HG03354 (cell line): ENCODE measurements at regions not wholly inside any gene's neighbourhood (a gene's known extent, or its start where the extent isn't known, plus 50 kb on each side); places are given as distances from the start of the nearest gene placed in this dataset.
"Not testable (repeated sequence)": the region's sequence is repeated elsewhere in the genome, so short reads cannot be mapped to it uniquely, and the experiment has no call there.

ENCODE experiments used
- ATAC-seq: cut with Tn5 transposase; IDR thresholded peaks from one replicate; pipeline ENCODE4 v1.9.1; 2021; ENCODE audit warnings: mild to moderate bottlenecking; ENCODE audit not compliant: unreplicated experiment, poor library complexity, severe bottlenecking

DNA sequence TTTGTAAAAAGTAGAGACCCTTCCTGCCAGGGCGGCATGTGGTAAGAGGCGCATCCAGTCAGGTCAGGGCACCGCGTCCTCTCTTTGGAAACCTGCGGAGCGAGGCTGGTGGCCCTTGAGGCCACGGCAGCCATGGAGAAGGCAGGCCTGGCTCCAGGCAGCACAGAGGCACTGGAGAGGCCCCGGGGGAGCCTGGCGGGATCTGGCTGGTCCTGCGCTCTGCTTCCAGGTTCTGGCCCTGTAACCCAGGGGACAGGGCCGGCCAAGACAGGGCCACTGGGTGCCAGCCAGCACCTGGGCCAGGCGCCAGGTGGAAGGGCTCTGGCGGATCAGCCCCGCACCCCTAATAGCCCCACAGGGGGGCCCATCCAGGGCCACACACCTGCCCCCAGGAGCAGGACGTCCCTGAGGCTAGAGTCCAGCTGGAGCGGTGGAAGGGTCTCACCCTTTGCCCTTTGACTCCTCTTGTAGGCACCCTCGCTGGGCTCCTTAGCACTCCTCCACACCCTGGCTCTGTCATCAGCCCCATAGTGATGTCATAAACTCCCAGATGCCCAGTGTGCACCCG is 272.4 kb upstream of the NRSN1 start:
- not testable (repeated sequence) for ATAC-seq

DNA sequence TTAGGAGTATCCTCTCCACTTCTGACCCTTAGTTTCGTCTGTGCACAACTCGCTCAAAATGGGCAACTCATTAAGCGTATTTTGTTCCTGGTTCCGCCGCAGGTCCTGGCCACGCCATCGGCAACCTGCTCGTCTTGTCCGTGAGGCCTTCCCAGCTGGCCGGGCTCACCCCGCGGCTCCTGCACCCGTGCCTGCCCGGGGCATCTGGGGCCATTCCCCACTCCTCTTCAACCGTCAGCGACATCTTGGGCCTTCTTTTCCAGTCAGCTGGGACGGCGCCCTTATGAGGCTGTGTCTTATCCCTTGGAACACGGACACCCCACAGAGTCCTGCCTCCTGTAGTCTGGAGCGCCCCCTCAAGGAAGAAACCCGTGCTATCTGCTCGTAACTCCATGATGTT is 271.9 kb upstream of the NRSN1 start:
- ATAC-seq: not testable (repeated sequence)

DNA sequence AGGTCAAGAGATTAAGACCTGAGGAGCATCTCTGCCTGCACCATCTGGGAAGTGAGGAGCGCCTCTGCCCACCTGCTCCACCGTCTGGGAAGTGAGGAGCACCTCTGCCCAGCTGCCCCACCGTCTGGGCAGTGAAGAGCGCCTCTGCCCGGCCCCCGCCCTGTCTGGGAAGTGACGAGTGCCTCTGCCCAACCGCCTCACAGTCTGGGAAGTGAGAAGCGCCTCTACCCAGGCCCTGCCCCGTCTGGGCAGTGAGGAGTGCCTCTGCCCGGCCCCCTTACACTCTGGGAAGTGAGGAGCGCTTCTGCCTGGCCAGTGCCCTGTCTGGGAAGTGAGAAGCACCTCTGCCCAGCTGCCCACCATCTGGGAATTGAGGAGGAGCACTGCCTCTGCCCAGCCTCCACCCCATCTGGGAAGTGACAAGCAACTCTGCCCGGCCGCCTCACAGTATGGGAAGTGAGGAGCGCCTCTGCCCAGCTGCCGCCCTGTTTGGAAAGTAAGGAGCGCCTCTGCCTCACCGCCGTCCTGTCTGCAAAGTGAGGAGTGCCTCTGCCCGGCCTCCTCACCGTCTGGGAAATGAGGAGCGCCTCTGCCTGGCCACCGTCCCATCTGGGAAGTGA is 270.4 kb upstream of the NRSN1 start:
- no peak for ATAC-seq

DNA sequence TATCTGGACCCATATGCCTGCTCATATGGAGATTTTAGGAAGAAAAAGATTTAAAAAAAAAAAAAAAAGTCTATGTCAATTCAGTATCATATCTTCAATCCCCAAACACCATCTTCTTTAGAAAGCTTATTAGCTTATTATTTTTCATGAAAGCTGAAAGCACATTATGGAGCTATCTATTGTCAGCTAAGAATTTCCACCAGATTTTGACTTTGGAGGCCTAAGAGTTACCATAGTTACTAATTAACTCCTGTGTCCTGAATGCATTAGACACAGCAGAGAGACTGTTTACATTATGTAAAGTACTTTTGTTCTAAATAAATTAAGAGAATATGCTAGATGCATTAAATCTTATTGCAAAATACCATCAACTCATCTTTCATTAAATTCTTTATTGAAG is 255.5 kb upstream of the NRSN1 start:
- no peak for ATAC-seq

DNA sequence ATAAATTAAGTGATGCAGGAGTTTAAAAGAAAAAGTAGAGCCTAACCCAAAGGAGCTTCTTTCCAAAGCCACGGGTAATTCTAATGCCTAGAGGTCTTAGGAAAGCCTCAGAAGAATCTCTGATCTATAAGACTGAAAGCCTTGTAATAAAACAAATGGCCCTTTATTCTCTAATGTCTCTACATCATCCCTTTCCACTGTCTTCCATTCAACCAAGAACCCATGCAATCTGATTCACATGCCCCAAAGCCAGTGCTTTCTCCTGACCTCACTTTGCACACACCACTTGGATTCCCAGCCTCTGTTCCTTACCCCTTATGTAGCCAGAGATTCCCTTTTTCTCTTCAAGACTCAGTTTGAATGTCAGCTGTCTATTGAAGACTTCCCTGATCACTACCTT is 252.9 kb upstream of the NRSN1 start:
- no peak for ATAC-seq

DNA sequence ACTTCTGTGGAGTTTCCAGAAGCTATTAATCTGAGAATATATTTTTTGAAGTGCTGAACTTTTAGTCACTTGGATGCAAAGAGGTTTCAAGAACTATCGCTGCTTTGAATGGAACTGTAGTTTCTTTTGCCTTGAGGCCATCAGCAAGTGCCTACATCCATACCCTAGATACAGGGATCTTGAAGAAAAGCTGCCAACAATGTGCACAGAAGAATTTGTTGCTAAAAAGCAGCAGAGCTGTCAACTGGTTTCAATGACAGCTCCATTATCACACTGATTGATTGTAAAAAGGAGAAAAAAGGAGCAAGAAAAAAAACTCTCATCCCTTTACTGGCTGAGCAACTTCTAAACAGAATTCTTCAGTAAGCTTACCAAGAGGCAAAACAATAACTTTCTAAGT is 251.0 kb upstream of the NRSN1 start:
- ATAC-seq: no peak

DNA sequence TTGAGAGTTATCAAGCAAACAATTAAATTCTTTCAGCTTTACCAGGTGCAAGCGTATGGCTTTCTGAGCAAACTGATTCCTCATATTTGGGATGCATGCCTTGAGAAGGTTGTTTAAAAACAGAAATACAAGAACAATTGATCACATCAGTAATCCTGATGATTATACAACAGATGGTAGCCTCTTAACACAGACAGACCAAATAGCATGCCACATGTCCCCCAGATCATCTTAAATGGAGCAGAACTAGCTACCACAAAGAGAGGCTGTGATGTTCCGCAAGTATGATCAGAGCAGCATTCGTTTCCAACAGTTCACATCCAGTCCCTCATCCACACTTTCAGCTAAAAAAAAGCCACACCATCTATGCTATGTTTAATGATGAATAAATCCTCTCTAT is 246.2 kb upstream of the NRSN1 start:
- ATAC-seq: no peak

DNA sequence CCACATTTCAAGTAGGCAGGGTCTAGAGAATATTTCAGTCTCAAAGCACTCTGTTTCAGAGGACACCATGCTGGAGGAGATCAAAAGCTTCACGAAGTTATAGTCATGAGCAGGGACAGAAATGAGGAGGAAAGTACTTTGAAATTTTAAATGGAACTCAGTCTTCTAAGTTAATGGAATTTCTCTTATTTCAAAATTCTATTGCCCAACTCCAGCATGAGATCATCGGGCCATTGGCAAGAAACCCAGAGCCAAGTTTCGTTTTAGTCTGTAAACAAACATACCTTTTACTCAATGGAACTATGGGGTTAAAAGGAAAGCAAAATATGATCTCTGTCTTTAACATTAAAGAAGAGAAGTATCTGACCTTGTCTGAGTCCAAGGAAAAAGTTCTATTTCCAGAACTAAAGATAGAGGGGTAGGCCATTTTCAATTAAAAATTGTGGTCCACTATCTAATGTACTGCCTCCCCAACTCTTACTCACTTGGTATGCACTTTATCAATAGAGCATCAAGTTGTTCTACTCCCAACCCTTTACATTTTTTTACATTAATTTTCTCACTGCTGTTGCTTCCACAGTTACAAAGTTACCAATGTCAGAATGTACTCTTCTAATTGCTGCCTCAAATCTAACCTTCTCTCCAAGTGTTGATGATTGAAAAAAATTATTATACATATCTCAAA is 235.3 kb upstream of the NRSN1 start:
- ATAC-seq: no peak

DNA sequence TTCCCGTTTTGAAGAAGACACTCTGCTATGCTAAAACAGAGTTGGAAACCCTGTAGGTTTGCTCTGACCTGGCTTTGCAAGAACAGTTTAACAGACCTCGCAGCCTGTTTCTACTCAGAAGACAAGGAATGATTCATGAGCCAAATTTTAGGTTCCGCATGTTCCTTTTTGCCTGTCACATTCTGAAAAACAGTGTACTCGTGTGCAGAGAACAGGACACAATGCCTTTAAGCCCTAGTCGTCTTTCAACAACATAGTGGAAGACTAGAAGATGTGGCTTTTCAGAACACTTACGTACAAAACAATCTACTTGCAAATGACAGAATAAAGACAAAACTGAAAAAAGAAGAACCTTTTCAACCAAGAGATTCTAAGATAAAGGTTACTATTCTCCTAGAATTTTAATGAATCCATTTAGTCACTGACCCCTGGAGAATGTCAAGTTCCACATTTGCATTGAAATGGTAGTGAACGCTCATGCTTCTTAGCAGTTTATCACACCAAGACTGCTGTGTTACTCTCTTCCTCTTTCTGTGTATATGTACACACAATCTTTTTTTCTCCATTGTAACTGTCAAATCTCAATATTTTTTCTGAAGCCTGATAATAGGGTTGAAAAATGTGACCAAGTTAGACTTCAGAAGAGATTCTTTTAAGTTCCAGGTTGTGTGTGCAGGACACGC is 220.7 kb upstream of the NRSN1 start:
- ATAC-seq: no peak

DNA sequence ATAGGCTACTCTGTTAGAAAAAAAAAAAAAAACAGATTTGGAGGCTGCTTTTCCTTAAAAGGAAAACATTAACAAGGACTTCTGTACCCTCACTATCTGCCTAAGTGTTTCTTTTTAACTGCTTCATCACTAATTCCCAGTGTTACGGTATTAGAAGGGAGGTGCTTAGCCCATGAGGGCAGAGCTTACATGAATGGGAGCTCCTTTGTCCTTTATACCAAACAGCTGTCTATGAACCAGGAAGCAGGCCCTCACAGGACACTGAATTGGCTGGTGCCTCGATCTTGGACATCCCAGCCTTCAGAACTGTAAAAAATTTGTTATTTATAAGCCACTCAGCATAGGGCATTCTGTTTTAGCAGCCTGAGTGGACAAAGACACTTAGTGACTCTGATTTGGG is 215.6 kb upstream of the NRSN1 start:
- no peak for ATAC-seq

DNA sequence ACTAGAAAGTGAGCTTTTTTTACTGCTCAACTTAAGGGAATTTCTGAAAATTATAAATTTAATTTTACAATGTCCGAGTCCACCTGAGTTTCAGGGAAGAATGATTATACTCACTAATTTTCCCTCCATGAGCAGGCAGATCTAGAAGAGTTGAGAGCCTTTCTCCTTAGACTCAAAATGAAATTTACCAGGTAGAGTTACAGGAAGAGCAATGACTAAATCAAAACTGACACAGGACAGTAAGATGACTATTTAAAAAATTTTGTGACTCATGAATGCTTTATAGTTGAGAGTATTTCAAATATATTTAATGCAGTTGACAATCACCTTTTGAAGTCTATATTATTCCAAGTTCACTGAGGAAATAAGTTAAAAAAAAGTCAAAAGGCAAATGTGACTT is 198.1 kb upstream of the NRSN1 start:
- no peak for ATAC-seq

DNA sequence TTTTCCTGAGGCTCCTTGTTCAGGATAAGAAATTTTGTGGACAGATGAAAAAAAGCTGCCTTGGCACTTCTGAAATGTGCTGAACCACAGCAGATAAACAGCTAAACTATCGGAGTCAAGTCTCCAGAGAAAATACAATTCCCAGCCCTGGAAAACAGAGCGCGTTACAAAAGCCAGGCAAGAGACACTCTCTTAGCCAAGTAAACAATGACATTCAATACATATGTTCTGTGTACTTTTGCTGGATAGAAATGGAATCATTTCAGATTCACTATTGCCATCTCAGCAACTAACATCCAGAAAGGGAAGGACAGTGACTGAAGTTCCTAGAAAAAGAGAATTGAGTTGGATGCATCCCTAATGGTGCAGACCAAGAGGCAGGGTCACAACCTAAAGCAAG is 196.8 kb upstream of the NRSN1 start:
- ATAC-seq: no peak

DNA sequence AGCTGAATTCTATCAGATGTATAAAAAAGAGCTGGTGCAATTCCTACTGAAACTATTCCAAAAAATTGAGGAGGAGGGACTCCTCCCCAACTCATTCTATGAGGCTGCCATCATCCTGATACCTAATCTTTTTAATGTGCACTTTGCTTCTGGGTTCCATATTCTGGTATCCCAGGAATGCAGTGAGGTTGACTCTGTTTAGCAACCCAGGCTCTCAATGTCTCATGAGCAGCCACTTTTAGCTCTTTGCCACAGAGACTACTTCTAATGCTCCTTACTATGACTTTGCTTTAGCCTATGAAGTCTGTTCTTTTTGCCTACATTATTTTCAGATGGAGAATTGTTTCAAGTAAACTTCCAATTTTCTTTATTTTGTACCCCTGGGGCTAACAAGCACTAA is 185.5 kb upstream of the NRSN1 start:
- ATAC-seq: no peak

DNA sequence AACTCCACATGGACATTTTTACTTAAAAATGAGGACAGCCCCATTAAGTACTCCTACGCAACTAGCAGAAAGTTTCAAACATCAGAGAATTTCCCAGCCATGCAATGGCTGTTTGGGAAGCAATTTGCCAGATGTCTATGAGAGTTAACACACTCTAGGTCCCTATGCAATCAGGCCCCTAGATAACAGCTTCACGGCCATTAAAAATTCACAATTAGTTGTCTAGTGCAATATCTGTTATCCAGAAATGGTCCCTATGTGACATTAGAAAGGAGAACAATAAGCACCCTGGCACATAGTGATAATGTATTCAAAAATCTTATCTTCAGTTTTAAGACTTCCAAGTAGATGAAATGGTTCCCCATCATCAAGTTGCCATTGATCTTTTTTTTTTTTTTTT is 174.3 kb upstream of the NRSN1 start:
- ATAC-seq: no peak

DNA sequence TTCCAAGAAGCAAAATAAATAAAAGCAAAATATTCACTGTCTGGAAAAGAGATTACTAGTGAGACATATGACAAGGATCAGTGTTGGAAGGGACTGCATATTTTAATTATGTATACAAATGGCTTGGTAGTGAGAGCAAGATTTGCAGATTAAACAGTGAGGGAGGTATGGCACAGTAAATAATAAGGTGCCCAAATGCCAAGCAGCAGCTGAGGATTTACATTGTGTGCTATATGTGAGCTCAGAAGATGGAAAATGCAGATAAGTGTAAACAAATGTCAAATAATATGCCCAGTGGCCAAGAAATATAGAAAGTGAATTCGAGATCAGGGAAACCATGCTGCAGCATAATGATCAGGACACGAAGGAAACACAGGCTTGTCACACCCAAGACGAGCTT is 173.8 kb upstream of the NRSN1 start:
- ATAC-seq: no peak

DNA sequence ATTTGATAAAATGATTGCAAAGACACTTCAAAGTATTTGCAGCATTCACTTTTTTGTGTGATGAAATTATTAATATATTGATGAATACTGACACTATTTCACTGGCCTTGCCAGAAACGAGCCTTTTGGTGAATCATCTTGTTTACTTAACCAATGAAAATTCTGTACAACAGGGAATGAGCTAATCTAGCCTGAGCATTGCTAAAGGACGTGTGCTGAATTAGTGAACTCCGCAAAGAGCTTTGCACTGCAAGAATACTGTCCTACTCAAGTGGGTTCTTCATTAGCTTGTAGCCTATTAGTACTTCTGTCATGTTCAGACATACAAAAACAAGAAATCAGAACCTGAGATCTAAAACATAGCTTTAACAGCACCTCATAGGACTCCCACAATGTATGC is 172.0 kb upstream of the NRSN1 start:
- no peak for ATAC-seq

DNA sequence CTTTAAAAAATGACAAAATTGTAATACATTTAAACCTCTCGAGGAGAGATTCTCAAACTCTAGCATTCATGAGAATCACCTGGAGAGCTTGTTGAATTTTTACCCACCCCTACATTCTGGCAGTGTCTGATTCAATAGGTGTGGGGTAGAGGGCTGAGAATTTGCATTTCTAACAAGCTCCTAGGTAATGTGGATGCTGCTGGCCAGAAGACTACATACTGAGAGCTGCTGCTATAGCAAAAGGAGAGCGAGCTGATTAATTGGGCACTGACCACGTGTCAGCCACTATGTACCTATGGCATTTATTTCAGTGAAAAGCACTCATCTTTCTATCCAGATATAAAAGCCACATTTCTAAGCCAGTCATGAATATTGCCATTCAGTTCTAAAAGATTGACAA is 169.0 kb upstream of the NRSN1 start:
- no peak for ATAC-seq

DNA sequence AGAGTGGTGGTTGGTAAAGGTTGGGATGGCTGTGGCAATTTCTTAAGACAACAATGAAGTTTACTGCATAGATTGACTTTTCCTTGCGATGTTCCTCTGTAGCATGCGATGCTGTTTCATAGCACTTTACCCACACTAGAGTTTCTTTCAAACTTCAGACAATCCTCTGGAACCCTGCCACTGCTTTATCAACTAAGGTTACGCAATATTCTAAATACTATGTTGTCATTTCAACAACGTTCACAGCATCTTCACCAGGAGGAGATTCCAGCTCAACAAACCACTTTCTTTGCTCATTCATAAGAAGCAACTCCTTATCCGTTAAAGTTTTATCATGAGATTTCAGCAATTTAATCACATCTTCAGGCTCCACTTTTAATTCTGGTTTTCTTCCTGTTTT is 161.2 kb upstream of the NRSN1 start:
- ATAC-seq: no peak

DNA sequence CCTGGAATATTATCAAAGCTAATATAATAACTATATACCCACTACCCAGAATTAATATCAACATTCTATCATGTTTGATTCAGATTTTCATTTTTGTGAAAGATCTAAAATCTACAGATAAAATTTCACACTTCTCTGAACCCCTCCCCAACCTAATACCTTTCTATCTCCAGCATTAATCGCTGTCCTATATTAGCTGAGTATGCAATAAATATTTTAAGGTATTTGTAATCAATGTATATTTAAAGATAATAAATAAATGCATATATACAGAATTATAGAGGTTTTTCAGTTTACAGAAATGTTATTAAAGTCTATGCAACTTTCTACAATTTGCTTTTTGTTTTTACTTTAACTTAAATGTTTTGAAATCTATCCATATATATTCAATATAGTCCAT is 156.7 kb upstream of the NRSN1 start:
- no peak for ATAC-seq

DNA sequence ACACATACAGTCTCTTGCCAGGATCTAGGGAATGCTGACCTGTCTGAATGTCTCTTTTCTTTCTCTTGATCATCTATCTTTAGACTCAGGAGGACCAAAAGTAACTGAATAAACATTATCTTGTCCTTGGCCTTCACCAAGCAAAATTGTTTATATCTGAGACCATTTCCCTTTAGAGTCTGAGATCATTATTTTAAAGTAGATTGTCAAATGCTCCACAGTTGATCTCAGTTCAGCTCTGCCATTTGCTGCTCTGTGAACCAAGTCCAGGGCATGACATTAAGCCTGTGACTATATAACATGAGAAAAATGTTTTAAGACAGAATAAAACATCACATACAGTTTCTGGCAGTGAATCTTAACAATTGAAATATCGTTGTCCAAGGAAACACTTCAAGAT is 148.3 kb upstream of the NRSN1 start:
- ATAC-seq: no peak

DNA sequence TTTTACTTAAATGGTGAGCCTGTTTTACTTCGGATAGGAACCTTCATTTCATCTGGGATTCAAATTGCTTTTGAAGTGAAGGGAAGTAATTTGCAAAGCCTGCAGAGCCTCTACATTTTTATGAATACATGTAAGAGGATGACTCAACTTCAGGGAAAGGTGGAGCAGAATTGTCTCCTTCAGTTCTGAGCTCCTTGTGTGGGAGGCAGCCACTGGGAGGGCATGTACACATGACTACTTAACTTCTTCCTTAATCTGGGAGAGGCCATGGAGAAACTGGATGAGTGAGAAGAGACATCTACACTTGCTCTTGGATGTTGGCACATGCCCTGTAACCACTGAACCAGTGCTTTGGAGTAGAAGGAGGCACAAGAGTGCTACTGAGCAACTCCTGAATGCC is 145.1 kb upstream of the NRSN1 start:
- ATAC-seq: no peak
